Smooth muscle cell (in vitro differentiated cells): ENCODE measurements at regions not wholly inside any gene's neighbourhood (a gene's known extent, or its start where the extent isn't known, plus 50 kb on each side); places are given as distances from the start of the nearest gene placed in this dataset.

Experiments used
- DNase-seq: peaks from one replicate; lab custom pipeline; 2025; ENCODE audit not compliant: unreplicated experiment; lab: John Stamatoyannopoulos, UW
- H2AFZ ChIP-seq: fragments of 200-600 bp; sonication (generic); 2 replicates; pipeline ENCODE4 v1.6.0; 2016; ENCODE audit warnings: antibody characterized with exemption, low read depth, mild to moderate bottlenecking
- H3F3A ChIP-seq: fragments of 200-600 bp; sonication (generic); 2 replicates; pipeline ENCODE4 v1.6.0; 2017; ENCODE audit warnings: antibody characterized with exemption, low read depth
- H3K27ac ChIP-seq: fragments of 200-600 bp; sonication (generic); 2 replicates; pipeline ENCODE4 v1.5.1; 2016; ENCODE audit warnings: low read depth, mild to moderate bottlenecking
- H3K27me3 ChIP-seq: fragments of 200-600 bp; sonication (generic); 2 replicates; pipeline ENCODE4 v1.6.1; 2016; ENCODE audit warnings: low read depth, mild to moderate bottlenecking
- H3K36me3 ChIP-seq: fragments of 200-600 bp; sonication (generic); 2 replicates; pipeline ENCODE4 v1.5.1; 2016; ENCODE audit warnings: low read depth
- H3K4me1 ChIP-seq: fragments of 200-600 bp; sonication (generic); 2 replicates; pipeline ENCODE4 v1.5.1; 2016; ENCODE audit warnings: low read depth
- H3K4me2 ChIP-seq: fragments of 200-600 bp; sonication (generic); 2 replicates; pipeline ENCODE4 v1.6.0; 2016; ENCODE audit warnings: mild to moderate bottlenecking
- H3K4me3 ChIP-seq: fragments of 200-600 bp; sonication (generic); 2 replicates; pipeline ENCODE4 v1.5.1; 2016; ENCODE audit warnings: mild to moderate bottlenecking
- H3K79me2 ChIP-seq: fragments of 200-600 bp; sonication (generic); 2 replicates; pipeline ENCODE4 v1.6.0; 2016; ENCODE audit warnings: low read depth, mild to moderate bottlenecking
- H3K9ac ChIP-seq: fragments of 200-600 bp; sonication (generic); 2 replicates; pipeline ENCODE4 v1.6.0; 2016; ENCODE audit warnings: low read depth
- H3K9me3 ChIP-seq: fragments of 200-600 bp; sonication (generic); replicated peaks from 2 replicates; pipeline ENCODE4 v1.5.1; 2016; ENCODE audit warnings: low read depth
- H4K20me1 ChIP-seq: fragments of 200-600 bp; sonication (generic); 2 replicates; pipeline ENCODE4 v1.6.0; 2016; ENCODE audit warnings: low read depth
- WGBS: methylation state at CpG from one replicate; pipeline ENCODE4 v1.1.7; 2016; ENCODE audit warnings: low lambda C conversion rate; 5-methylcytosine and 5-hydroxymethylcytosine counted together
- TF ChIP-seq, protein P1 (sequence below): fragments of 200-600 bp; sonication (generic); IDR thresholded peaks from 2 replicates; pipeline ENCODE4 v1.5.1; 2017; ENCODE audit warnings: borderline replicate concordance, mild to moderate bottlenecking, antibody characterized with exemption; ENCODE audit not compliant: insufficient read depth, poor library complexity, severe bottlenecking

DNA sequence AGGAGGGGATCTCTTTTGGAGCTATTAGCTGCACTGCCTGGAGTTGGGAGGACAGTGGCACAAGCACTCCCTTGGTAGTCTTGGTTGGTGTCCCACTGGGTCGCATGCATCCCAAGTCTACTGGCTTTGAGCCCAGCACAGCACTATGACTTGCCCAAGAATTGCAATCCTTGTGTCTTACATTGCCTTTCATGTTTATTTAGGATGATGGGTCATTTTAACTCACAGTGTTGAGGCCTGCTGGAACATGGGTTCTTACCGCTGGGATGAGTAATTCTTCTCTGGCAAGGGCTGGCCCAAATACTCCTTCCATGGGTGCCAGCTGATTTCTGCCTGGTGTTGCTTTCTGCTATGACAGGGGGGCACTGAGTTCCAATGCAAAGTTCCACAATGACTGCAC lies 185.5 kb downstream of the TEX13C start:
- H3K79me2 ChIP-seq: no peaks in the 10 kb centered on the region
- H3K27ac ChIP-seq: no peak overlapping the region
- no peaks in the 10 kb centered on the region for H3K4me1 ChIP-seq
- WGBS: 89% methylated on average over 2 of the region's 2 CpGs
- H3K27me3 ChIP-seq: no peaks in the 10 kb centered on the region
- no peak overlapping the region for H3K4me3 ChIP-seq
- no peak overlapping the region for H3K9ac ChIP-seq
- no peaks in the 10 kb centered on the region for H4K20me1 ChIP-seq
- no peaks in the 10 kb centered on the region for H3K36me3 ChIP-seq
- TF ChIP-seq, protein P1, sequence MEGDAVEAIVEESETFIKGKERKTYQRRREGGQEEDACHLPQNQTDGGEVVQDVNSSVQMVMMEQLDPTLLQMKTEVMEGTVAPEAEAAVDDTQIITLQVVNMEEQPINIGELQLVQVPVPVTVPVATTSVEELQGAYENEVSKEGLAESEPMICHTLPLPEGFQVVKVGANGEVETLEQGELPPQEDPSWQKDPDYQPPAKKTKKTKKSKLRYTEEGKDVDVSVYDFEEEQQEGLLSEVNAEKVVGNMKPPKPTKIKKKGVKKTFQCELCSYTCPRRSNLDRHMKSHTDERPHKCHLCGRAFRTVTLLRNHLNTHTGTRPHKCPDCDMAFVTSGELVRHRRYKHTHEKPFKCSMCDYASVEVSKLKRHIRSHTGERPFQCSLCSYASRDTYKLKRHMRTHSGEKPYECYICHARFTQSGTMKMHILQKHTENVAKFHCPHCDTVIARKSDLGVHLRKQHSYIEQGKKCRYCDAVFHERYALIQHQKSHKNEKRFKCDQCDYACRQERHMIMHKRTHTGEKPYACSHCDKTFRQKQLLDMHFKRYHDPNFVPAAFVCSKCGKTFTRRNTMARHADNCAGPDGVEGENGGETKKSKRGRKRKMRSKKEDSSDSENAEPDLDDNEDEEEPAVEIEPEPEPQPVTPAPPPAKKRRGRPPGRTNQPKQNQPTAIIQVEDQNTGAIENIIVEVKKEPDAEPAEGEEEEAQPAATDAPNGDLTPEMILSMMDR: no peak
- no peaks in the 10 kb centered on the region for H3K9me3 ChIP-seq
- no peak overlapping the region for H3K4me2 ChIP-seq
- no peaks in the 10 kb centered on the region for H3F3A ChIP-seq
- no peak for DNase-seq
- H2AFZ ChIP-seq: no peak overlapping the region

DNA sequence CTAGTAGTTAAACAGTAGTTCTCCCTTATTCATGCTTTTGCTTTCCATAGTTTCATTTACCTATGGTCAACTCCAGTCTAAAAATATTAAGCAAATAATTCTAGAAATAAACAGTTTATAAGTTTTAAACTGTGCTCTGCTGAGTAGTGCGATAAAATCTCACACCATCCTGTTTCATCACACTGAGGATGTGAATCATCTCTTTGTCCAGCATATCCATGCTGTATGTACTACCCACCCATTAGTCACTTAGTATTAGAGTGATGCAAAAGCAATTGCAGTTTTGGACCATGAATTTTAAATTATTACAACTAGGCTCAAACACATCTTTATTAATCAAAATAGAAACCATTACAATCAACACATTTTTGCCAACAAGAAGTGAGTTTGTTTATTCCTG lies 187.4 kb downstream of the TEX13C start:
- Histone ChIP-seq H3F3A (no peaks in the 10 kb centered on the region), H3K79me2 (no peaks in the 10 kb centered on the region), H3K27ac (no peak overlapping the region), H3K9ac (no peak overlapping the region), H3K4me1 (no peaks in the 10 kb centered on the region), H3K36me3 (no peaks in the 10 kb centered on the region), H3K4me3 (no peak overlapping the region), H2AFZ (no peak overlapping the region), H3K9me3 (no peaks in the 10 kb centered on the region), H3K27me3 (no peaks in the 10 kb centered on the region), H3K4me2 (no peak overlapping the region), H4K20me1 (no peaks in the 10 kb centered on the region)
- 40% methylated on average over 1 of the region's 1 CpG for WGBS
- TF ChIP-seq, protein P1: no peak
- no peak for DNase-seq

DNA sequence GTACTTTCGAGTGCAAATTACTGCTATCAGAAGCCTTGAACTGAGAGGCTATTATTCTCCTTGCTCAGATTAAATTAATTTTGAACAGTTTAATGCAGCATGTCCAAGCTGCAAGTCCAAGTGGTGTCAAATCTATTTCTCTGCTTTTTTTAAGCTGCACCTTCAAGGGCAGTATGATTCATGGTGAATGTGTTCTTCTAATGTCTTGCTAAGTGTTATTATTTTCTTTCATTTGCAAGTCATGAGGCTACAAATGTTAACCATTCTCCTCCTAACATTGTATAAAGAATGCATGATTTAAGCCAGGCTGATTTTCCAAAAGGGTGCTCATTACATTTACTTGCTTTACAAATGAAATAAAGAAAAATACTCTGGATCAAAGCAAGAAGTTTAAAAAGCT lies 200.4 kb downstream of the TEX13C start:
- Histone ChIP-seq H3K4me3 (no peak overlapping the region), H3K4me1 (no peaks in the 10 kb centered on the region), H3F3A (no peaks in the 10 kb centered on the region), H3K9me3 (no peaks in the 10 kb centered on the region), H3K36me3 (no peaks in the 10 kb centered on the region), H2AFZ (no peak overlapping the region), H3K9ac (no peak overlapping the region), H3K4me2 (no peak overlapping the region), H3K27me3 (no peaks in the 10 kb centered on the region), H4K20me1 (no peaks in the 10 kb centered on the region), H3K79me2 (no peaks in the 10 kb centered on the region), H3K27ac (no peak overlapping the region)
- DNase-seq: no peak
- 58% methylated on average over 1 of the region's 1 CpG for WGBS
- TF ChIP-seq, protein P1: no peak

DNA sequence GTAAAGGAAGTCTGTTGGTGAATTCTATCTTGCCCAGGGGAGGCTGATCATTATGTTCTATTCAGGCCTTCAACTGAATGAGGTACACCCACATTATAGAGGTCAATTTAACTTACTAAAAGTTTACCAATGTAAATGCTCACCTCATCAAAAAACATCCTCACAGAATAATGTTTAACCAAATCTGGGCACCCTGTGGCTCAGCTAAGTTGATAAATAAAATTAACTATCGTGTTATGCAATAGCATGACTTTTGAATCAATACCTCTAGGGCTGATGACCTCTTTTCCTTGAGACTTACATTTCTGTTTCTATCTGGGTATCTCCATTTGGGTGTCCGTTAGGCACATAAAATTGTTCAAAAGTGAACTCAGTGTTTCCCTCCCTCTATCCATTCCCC lies 203.1 kb downstream of the TEX13C start:
- peaks cover 4% of the 10 kb centered on the region for H3K9me3 ChIP-seq
- H3F3A ChIP-seq: no peaks in the 10 kb centered on the region
- no peaks in the 10 kb centered on the region for H3K36me3 ChIP-seq
- H3K79me2 ChIP-seq: no peaks in the 10 kb centered on the region
- no peak for DNase-seq
- H3K4me3 ChIP-seq: no peak overlapping the region
- no peaks in the 10 kb centered on the region for H4K20me1 ChIP-seq
- WGBS: 54% methylated on average over 2 of the region's 2 CpGs
- no peak overlapping the region for H2AFZ ChIP-seq
- H3K9ac ChIP-seq: no peak overlapping the region
- H3K4me2 ChIP-seq: no peak overlapping the region
- TF ChIP-seq, protein P1: no peak
- no peak overlapping the region for H3K27ac ChIP-seq
- H3K27me3 ChIP-seq: no peaks in the 10 kb centered on the region
- no peaks in the 10 kb centered on the region for H3K4me1 ChIP-seq
